ENCODE measurements at regions not wholly inside any gene's neighbourhood (a gene's known extent, or its start where the extent isn't known, plus 50 kb on each side); places are given as distances from the start of the nearest gene placed in this dataset.
A peak's percentile ranks its signal among the peaks of the same experiment; 100 is the strongest.

DNA sequence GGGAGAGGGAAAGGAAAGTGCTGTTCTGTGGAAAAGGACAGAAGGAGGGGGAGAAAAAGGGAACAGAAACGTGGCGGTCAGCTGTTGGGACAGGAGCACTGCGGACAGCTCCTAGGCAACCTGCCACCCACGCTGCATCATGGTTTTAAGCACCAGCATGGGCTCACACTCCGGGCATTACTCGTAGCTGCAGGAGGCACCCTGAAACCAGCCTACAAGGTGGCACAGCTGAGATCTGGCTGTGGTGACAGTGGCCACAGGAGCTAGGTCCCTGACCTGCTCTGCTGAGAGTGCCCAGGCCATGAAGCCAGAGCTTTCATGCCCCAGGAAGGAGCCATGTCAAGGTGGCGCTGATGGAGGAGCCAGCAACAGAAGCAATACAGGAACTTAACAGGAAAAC lies 161.4 kb upstream of the ST8SIA2 start:
- Histone ChIP-seq H3K23ac (ENCODE audit: low read depth, low read length, poor library complexity) (no peak overlapping the region), H3K4me1 (ENCODE audit: control insufficient read depth in 2 of 2, insufficient read depth in 1 of 2, low read depth in 1 of 2, low read length in 2 of 2) (no peaks in the 10 kb centered on the region), H2BK15ac (ENCODE audit: low read length) (no peak overlapping the region), H3K27ac (replicated peaks; ENCODE audit: low read length) (no peak overlapping the region), H3K79me1 (ENCODE audit: low read depth, low read length) (no peaks in the 10 kb centered on the region), H4K8ac (ENCODE audit: low read depth, low read length) (no peak overlapping the region), H3K27me3 (ENCODE audit: control insufficient read depth in 3 of 3, insufficient read depth in 3 of 3, low read depth in 1 of 3, low read length in 3 of 3) (no peaks in the 10 kb centered on the region), H4K91ac (ENCODE audit: low read depth, low read length, poor library complexity) (no peak overlapping the region), H3K4ac (ENCODE audit: low read length) (no peak overlapping the region), H3K4me3 (ENCODE audit: low read length in 2 of 2) (no peak overlapping the region), H3K9me3 (replicated peaks in 1 of 2; ENCODE audit: control insufficient read depth in 2 of 2, insufficient read depth in 1 of 2, low read depth in 1 of 2, low read length in 2 of 2) (peaks cover 0 to 2% of the 10 kb centered on the region in 2 donors), H3K18ac (ENCODE audit: low read length) (peak overlapping the region; percentile 52), H2BK12ac (ENCODE audit: low read length) (peak overlapping the region; percentile 46), H3K36me3 (replicated peaks in 1 of 2; ENCODE audit: control insufficient read depth in 2 of 2, insufficient read depth in 2 of 2, low read length in 2 of 2) (no peaks in the 10 kb centered on the region), H3K4me2 (ENCODE audit: insufficient read depth, low read length, poor library complexity, severe bottlenecking) (no peak overlapping the region), H3K9ac (ENCODE audit: low read depth, low read length, poor library complexity) (no peak overlapping the region), H2AK5ac (ENCODE audit: low read depth, low read length) (peak overlapping the region; percentile 27), H2BK120ac (ENCODE audit: low read depth, low read length) (peak overlapping the region; percentile 37), H3K14ac (ENCODE audit: low read length) (no peak overlapping the region), H2AFZ (ENCODE audit: low read length) (no peak overlapping the region), H2BK5ac (ENCODE audit: low read length) (no peak overlapping the region)
- WGBS, 2 donors (ENCODE audit: extremely low coverage in 2 of 2, insufficient read length in 2 of 2, insufficient replicate concordance in 1 of 2), result no CpG with 5 or more reads among the region's 7 CpGs
- no peak for DNase-seq (ENCODE audit: low spot score)

DNA sequence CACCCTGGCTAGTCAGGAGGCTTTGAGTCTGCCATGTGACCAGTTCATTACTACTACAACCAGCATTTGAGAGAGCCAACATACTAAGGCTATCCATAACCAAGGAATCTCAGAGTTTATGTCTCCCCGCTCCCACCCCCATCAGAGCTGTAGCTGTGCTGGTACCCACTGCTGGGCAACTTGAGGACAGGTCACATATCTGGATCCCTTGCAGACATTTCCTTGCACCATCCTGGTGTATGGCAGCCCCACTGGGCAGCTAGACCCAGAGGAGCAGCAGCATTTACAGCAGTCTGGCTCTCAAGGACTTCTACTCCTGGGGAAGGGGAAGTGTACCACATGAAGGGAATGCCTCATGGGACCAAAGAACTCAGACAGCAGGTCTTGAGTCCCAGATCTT lies 160.8 kb upstream of the ST8SIA2 start:
- H3K4me3 ChIP-seq (ENCODE audit: low read length in 2 of 2), result no peak overlapping the region
- no peak for DNase-seq (ENCODE audit: low spot score)
- H3K9ac ChIP-seq (ENCODE audit: low read depth, low read length, poor library complexity), result no peak overlapping the region
- no peak overlapping the region for H3K23ac ChIP-seq (ENCODE audit: low read depth, low read length, poor library complexity)
- H3K14ac ChIP-seq (ENCODE audit: low read length), result no peak overlapping the region
- no peaks in the 10 kb centered on the region for H3K4me1 ChIP-seq (ENCODE audit: control insufficient read depth in 2 of 2, insufficient read depth in 1 of 2, low read depth in 1 of 2, low read length in 2 of 2)
- H2AFZ ChIP-seq (ENCODE audit: low read length), result no peak overlapping the region
- H2BK5ac ChIP-seq (ENCODE audit: low read length), result no peak overlapping the region
- H2BK12ac ChIP-seq (ENCODE audit: low read length), result no peak overlapping the region
- H3K27me3 ChIP-seq (ENCODE audit: control insufficient read depth in 3 of 3, insufficient read depth in 3 of 3, low read depth in 1 of 3, low read length in 3 of 3), result no peaks in the 10 kb centered on the region
- H4K91ac ChIP-seq (ENCODE audit: low read depth, low read length, poor library complexity), result no peak overlapping the region
- H3K79me1 ChIP-seq (ENCODE audit: low read depth, low read length), result no peaks in the 10 kb centered on the region
- H3K9me3 ChIP-seq (replicated peaks in 1 of 2; ENCODE audit: control insufficient read depth in 2 of 2, insufficient read depth in 1 of 2, low read depth in 1 of 2, low read length in 2 of 2), result peaks cover 0 to 2% of the 10 kb centered on the region in 2 donors
- peak overlapping the region; percentile 37 for H2BK120ac ChIP-seq (ENCODE audit: low read depth, low read length)
- H2AK5ac ChIP-seq (ENCODE audit: low read depth, low read length), result no peak overlapping the region
- H3K18ac ChIP-seq (ENCODE audit: low read length), result no peak overlapping the region
- no peak overlapping the region for H3K27ac ChIP-seq (replicated peaks; ENCODE audit: low read length)
- WGBS, 2 donors (ENCODE audit: extremely low coverage in 2 of 2, insufficient read length in 2 of 2, insufficient replicate concordance in 1 of 2), result no CpG with 5 or more reads among the region's 1 CpG
- H3K4ac ChIP-seq (ENCODE audit: low read length), result no peak overlapping the region
- H3K4me2 ChIP-seq (ENCODE audit: insufficient read depth, low read length, poor library complexity, severe bottlenecking), result no peak overlapping the region
- no peak overlapping the region for H2BK15ac ChIP-seq (ENCODE audit: low read length)
- H4K8ac ChIP-seq (ENCODE audit: low read depth, low read length), result no peak overlapping the region
- H3K36me3 ChIP-seq (replicated peaks in 1 of 2; ENCODE audit: control insufficient read depth in 2 of 2, insufficient read depth in 2 of 2, low read length in 2 of 2), result no peaks in the 10 kb centered on the region

DNA sequence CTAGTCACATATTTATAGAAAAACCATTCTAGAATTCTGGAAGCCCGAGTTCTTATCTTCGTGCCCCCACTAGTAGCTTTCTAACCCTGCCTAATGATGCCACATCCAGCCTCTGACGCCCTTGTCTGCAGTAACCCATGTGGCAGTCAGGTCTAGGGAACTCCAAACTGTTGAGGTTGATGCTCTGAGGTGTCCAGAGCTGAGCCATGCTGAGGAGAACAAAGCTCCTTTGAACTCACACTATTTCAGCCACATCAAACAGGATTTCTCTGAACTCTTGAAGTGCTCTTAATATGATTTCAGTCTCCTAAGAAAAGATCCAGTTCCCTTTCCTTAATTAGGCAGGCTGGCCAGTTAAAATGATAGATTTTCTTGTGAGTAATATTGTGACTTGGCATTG lies 150.5 kb upstream of the ST8SIA2 start:
- H2BK12ac ChIP-seq (ENCODE audit: low read length), result no peak overlapping the region
- no peak overlapping the region for H4K8ac ChIP-seq (ENCODE audit: low read depth, low read length)
- H3K4ac ChIP-seq (ENCODE audit: low read length), result no peak overlapping the region
- H3K14ac ChIP-seq (ENCODE audit: low read length), result no peak overlapping the region
- H2AFZ ChIP-seq (ENCODE audit: low read length), result no peak overlapping the region
- no peak overlapping the region for H2BK15ac ChIP-seq (ENCODE audit: low read length)
- H2AK5ac ChIP-seq (ENCODE audit: low read depth, low read length), result no peak overlapping the region
- no peak overlapping the region for H2BK120ac ChIP-seq (ENCODE audit: low read depth, low read length)
- no peak overlapping the region for H4K91ac ChIP-seq (ENCODE audit: low read depth, low read length, poor library complexity)
- no peaks in the 10 kb centered on the region for H3K79me1 ChIP-seq (ENCODE audit: low read depth, low read length)
- no peaks in the 10 kb centered on the region for H3K4me1 ChIP-seq (ENCODE audit: control insufficient read depth in 2 of 2, insufficient read depth in 1 of 2, low read depth in 1 of 2, low read length in 2 of 2)
- no peak overlapping the region for H3K18ac ChIP-seq (ENCODE audit: low read length)
- H3K27ac ChIP-seq (replicated peaks; ENCODE audit: low read length), result no peak overlapping the region
- no peak for DNase-seq (ENCODE audit: low spot score)
- H3K27me3 ChIP-seq (ENCODE audit: control insufficient read depth in 3 of 3, insufficient read depth in 3 of 3, low read depth in 1 of 3, low read length in 3 of 3), result peaks cover 0 to 3% (median 2%) of the 10 kb centered on the region in 3 experiments
- no peak overlapping the region for H2BK5ac ChIP-seq (ENCODE audit: low read length)
- no peaks in the 10 kb centered on the region for H3K9me3 ChIP-seq (replicated peaks in 1 of 2; ENCODE audit: control insufficient read depth in 2 of 2, insufficient read depth in 1 of 2, low read depth in 1 of 2, low read length in 2 of 2)
- no CpG with 5 or more reads among the region's 3 CpGs for WGBS, 2 donors (ENCODE audit: extremely low coverage in 2 of 2, insufficient read length in 2 of 2, insufficient replicate concordance in 1 of 2)
- no peak overlapping the region for H3K4me3 ChIP-seq (ENCODE audit: low read length in 2 of 2)
- H3K23ac ChIP-seq (ENCODE audit: low read depth, low read length, poor library complexity), result no peak overlapping the region
- H3K4me2 ChIP-seq (ENCODE audit: insufficient read depth, low read length, poor library complexity, severe bottlenecking), result no peak overlapping the region
- no peak overlapping the region for H3K9ac ChIP-seq (ENCODE audit: low read depth, low read length, poor library complexity)
- no peaks in the 10 kb centered on the region for H3K36me3 ChIP-seq (replicated peaks in 1 of 2; ENCODE audit: control insufficient read depth in 2 of 2, insufficient read depth in 2 of 2, low read length in 2 of 2)

DNA sequence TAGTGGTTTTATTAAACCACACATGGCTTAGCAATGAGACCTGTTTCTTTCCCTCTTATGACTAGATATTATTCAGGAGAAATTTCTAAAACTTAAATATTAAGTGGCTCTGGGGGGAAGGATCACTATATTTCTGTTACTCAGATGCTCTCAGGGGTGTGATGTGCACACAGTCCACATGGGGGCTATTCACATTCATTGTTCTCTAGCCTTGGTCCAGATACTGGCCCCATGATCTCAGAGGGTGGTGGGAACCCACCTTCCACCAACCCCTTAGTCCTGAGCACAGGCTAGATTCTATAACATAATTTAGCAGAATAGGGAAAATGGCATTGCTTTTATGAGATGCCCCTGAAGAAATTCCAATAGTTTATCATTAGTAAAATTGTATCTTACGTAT lies 149.0 kb upstream of the ST8SIA2 start:
- Histone ChIP-seq H4K8ac (ENCODE audit: low read depth, low read length) (no peak overlapping the region), H2BK120ac (ENCODE audit: low read depth, low read length) (no peak overlapping the region), H3K27ac (replicated peaks; ENCODE audit: low read length) (no peak overlapping the region), H3K79me1 (ENCODE audit: low read depth, low read length) (no peaks in the 10 kb centered on the region), H2AFZ (ENCODE audit: low read length) (no peak overlapping the region), H3K18ac (ENCODE audit: low read length) (no peak overlapping the region), H3K36me3 (replicated peaks in 1 of 2; ENCODE audit: control insufficient read depth in 2 of 2, insufficient read depth in 2 of 2, low read length in 2 of 2) (no peaks in the 10 kb centered on the region), H2BK12ac (ENCODE audit: low read length) (no peak overlapping the region), H3K9me3 (replicated peaks in 1 of 2; ENCODE audit: control insufficient read depth in 2 of 2, insufficient read depth in 1 of 2, low read depth in 1 of 2, low read length in 2 of 2) (no peaks in the 10 kb centered on the region), H3K14ac (ENCODE audit: low read length) (no peak overlapping the region), H2BK15ac (ENCODE audit: low read length) (no peak overlapping the region), H2BK5ac (ENCODE audit: low read length) (no peak overlapping the region), H2AK5ac (ENCODE audit: low read depth, low read length) (no peak overlapping the region), H3K4me1 (ENCODE audit: control insufficient read depth in 2 of 2, insufficient read depth in 1 of 2, low read depth in 1 of 2, low read length in 2 of 2) (no peaks in the 10 kb centered on the region), H3K4me2 (ENCODE audit: insufficient read depth, low read length, poor library complexity, severe bottlenecking) (no peak overlapping the region), H3K4me3 (ENCODE audit: low read length in 2 of 2) (no peak overlapping the region), H3K9ac (ENCODE audit: low read depth, low read length, poor library complexity) (no peak overlapping the region), H3K4ac (ENCODE audit: low read length) (no peak overlapping the region), H4K91ac (ENCODE audit: low read depth, low read length, poor library complexity) (no peak overlapping the region), H3K27me3 (ENCODE audit: control insufficient read depth in 3 of 3, insufficient read depth in 3 of 3, low read depth in 1 of 3, low read length in 3 of 3) (peaks cover 0 to 3% (median 2%) of the 10 kb centered on the region in 3 experiments), H3K23ac (ENCODE audit: low read depth, low read length, poor library complexity) (no peak overlapping the region)
- no peak for DNase-seq (ENCODE audit: low spot score)
- no CpG with 5 or more reads among the region's 1 CpG for WGBS, 2 donors (ENCODE audit: extremely low coverage in 2 of 2, insufficient read length in 2 of 2, insufficient replicate concordance in 1 of 2)

Measured in neuronal stem cell (in vitro differentiated cells).